ENCODE measurements at regions not wholly inside any gene's neighbourhood (a gene's known extent, or its start where the extent isn't known, plus 50 kb on each side); places are given as distances from the start of the nearest gene placed in this dataset.

GRCh38 chr2:2873450-2873811 lies 504.2 kb downstream of the EIPR1 start:
- no peak for TF ChIP-seq EZH2phosphoT487 (IDR thresholded peaks at IDR 0.05)
- no peak for TF ChIP-seq CTCF (IDR thresholded peaks at IDR 0.05)
- TF ChIP-seq EZH2 (IDR thresholded peaks at IDR 0.05): no peak
